GM13976 (cell line): ENCODE measurements at regions not wholly inside any gene's neighbourhood (a gene's known extent, or its start where the extent isn't known, plus 50 kb on each side); places are given as distances from the start of the nearest gene placed in this dataset.

ENCODE experiments used
- DNase-seq: peaks from one replicate; pipeline ENCODE4 v3.0.0; 2012; ENCODE audit warnings: low spot score
- in situ Hi-C: fragments of 300-500 bp; cut with MboI; formaldehyde crosslinking; loops from one replicate; pipeline ENCODE4 v1.12.0; 2022; ENCODE audit warnings: low sequenced_read_pairs, mixed read lengths, inconsistent platforms; ENCODE audit not compliant: unreplicated experiment
- TF ChIP-seq, protein P1 (sequence below): IDR thresholded peaks from 2 replicates; pipeline ENCODE4 v1.5.1; 2012; ENCODE audit warnings: borderline replicate concordance, mild to moderate bottlenecking; ENCODE audit not compliant: insufficient read depth; ENCODE audit errors: extremely low read depth, missing control alignments, control extremely low read depth

DNA sequence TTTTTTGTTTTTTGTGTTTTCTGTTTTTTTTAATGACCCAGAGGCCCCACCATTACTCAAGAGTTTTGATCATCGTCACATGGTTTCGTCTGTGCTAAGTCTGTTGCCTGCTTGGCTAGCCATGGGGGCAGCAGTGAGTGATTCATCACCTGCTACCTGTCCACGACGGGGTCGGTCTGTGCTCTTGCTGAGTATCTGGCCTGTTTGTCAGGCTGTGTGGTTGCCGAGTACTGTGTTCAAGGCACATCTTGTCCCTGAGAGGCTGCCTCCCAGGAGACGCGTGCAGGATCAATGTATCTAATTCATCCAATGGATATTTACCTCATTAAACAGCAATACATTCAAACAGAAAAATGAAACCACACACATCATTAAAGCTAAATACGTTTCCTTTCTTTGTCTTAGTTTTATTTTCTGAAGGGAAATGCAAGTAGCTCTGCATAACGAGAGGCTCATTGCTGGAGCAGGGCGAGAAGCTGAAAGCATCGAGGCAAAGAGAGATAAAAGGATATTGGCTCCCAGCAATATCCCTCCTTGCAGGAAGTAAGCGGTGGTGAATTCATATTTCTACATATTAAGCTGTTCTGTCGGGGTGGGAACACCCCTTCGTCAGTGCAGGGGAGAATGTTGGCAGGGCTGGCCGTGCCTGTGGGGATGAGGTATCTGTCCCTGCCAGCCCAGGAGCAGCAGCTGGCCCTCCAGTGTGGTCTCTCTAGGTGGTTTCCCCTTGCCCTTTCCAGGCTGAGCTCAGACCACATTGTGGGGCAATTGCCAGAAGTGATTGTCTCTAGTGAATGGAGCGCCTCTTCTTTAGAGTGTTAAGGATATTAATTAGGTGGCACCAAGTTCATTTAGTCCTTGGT, 166.2 kb upstream of the ASIC2 start:
- DNase-seq, result no peak
- TF ChIP-seq, protein P1, sequence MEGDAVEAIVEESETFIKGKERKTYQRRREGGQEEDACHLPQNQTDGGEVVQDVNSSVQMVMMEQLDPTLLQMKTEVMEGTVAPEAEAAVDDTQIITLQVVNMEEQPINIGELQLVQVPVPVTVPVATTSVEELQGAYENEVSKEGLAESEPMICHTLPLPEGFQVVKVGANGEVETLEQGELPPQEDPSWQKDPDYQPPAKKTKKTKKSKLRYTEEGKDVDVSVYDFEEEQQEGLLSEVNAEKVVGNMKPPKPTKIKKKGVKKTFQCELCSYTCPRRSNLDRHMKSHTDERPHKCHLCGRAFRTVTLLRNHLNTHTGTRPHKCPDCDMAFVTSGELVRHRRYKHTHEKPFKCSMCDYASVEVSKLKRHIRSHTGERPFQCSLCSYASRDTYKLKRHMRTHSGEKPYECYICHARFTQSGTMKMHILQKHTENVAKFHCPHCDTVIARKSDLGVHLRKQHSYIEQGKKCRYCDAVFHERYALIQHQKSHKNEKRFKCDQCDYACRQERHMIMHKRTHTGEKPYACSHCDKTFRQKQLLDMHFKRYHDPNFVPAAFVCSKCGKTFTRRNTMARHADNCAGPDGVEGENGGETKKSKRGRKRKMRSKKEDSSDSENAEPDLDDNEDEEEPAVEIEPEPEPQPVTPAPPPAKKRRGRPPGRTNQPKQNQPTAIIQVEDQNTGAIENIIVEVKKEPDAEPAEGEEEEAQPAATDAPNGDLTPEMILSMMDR, result no peak
- in situ Hi-C loops, result no loop called here

DNA sequence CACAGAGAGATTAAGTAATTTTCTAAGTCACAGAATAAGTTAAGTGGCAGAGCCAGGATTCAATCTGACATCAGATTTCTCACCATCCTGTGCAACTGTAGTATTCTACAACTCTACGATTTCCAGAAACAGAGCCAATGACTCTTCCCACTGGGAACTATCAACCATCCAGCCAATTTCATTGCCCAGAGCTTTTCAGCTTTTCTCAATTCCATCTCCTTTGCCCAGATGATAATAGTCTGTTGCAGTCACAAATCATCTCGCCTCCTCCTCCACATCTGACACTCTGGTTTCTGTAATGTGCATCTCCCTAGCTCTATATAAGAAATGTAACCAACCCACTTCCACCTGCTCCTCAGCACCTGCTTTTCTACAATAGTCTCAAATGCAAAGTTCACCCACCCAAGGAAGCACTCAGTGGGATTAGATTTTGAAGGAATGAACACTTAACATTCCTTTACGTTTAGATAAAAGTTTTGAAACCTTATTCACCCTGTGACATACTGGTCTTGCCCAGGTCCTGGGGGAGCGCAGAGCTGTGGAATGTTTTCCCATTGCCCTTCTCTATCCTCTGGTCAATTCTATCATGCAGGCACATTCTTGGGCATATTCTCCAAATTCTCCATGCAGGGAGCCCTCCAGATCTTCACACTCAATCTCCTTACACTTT, 167.8 kb upstream of the ASIC2 start:
- in situ Hi-C loops, result loop anchor here (10.0 kb wide), 1 partner anchor 56 kb away; no protein-coding TSS in a partner anchor
- TF ChIP-seq, protein P1, result no peak
- DNase-seq, result no peak

DNA sequence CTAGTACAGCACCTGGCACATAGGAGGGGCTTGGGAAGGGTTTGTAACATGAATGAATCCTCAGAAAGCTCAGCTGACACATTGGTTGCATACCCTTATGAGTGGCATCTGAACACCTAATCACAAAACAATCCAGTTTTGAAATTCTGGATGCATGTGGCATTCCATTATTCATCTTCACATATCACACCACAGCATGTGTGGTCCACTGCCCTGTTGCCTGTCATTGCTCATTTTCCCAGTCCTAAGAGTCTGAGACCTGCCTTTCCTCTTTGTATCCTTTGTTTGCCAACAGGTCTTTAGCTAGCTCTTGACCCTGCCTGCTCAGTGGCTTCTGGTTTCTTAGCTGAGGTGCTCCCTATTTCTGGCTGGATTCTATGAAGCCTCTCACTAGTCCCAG, 170.8 kb upstream of the ASIC2 start:
- in situ Hi-C loops, result loop anchor here (10.0 kb wide), 1 partner anchor 59 kb away; no protein-coding TSS in a partner anchor
- no peak for DNase-seq
- TF ChIP-seq, protein P1, result no peak

DNA sequence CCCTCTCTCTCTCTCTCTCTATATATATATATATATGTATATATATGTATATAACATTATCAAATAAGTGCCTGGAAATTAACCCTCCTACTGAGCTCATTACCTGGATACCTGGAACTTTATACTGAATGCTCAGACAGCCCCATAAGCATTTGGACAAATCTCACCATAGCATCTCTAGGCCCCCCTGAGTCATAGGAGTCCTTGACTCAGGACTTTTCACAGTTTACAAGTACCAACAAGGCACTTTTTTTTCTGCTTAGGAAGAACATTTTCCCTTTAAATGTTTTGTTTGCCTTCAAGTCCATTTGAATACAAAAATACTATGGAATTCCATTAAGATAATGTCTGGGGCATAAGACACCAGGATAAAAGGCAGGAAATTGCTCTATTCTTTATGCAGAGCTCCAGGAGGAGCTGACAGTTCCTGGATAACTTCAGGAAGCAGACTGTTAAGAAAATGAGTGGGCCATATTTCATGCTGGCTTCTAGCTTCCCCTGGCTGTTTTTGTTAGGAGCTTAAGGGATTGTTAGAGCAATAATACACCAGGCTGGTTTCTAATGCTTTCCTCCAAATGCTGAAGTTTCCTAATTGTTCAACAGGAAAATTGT, 171.7 kb upstream of the ASIC2 start:
- in situ Hi-C loops, result loop anchor here (10.0 kb wide), 1 partner anchor 60 kb away; no protein-coding TSS in a partner anchor
- no peak for DNase-seq
- TF ChIP-seq, protein P1, result no peak

DNA sequence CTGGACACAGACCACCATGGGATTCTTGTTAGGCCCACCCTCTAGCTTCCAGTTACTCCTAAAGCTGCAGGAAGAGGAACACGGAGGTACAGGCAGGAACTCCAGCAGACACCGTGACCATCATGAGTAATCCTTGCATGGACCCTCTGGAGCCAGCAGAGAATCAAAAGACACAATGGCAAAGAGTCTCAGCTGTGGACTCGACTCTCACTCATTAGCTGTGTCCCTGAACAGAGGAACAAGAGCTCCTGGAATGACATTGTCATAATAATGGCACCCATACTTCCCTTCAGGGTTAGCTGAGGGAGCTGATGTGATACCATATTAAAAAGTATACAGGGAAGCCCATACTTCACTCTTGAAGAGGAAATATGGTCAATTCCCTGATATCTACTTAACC, 176.3 kb upstream of the ASIC2 start:
- TF ChIP-seq, protein P1, result no peak
- DNase-seq, result no peak
- in situ Hi-C loops, result loop anchor here (10.0 kb wide), 1 partner anchor 65 kb away; no protein-coding TSS in a partner anchor

DNA sequence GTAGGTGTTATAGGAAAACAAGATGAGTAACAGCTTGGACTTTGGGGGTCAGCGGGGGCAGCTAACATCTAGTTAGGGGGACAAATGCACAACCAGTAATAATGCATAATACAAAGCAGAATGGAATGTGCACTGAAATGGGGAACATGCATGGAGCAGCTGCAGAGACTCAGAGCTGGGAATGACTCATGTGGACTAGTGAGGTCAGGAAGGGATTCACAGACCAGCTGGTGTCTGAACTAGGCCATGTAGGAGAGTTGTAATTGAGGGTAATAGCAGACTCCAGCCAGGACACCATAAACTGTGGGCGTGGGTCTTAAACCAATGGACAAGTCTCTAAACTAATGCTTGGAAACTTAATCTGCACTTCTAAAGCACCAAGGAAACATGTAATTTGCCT, 176.8 kb upstream of the ASIC2 start:
- no peak for DNase-seq
- TF ChIP-seq, protein P1, result no peak
- in situ Hi-C loops, result loop anchor here (10.0 kb wide), 1 partner anchor 65 kb away; no protein-coding TSS in a partner anchor
